Skin of body (tissue), 1 donor: ENCODE measurements at regions not wholly inside any gene's neighbourhood (a gene's known extent, or its start where the extent isn't known, plus 50 kb on each side); places are given as distances from the start of the nearest gene placed in this dataset.
A peak's percentile ranks its signal among the peaks of the same experiment; 100 is the strongest.
"Not testable (repeated sequence)": the region's sequence is repeated elsewhere in the genome, so short reads cannot be mapped to it uniquely, and the experiment has no call there.

Experiments used
- DNase-seq: peaks from one replicate; lab custom pipeline; 2025; lab: John Stamatoyannopoulos, UW

GRCh38 chr5:25993701-25994100 is 1044.7 kb downstream of the CDH9 start:
- no peak for DNase-seq

GRCh38 chr5:25991639-25992038 is 1046.7 kb downstream of the CDH9 start:
- DNase-seq = no peak

DNA sequence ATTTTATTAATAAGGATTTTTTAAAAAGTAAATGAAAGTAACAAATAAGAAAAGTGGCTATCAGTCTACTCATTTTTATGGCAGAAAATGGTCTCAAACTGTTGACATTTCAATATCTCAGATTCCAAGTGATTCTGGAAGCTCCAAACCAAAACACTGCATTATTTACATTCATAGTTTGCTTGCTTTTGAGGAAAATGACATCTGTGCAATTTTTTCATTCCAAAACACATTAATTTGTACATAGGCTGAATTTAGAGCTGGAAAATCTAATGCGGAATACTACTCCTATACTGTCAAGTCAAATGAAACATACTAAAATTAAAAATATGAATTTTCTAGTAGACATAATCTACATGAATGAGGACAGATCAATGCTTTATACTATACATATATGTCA is 1047.6 kb downstream of the CDH9 start:
- no peak for DNase-seq

DNA sequence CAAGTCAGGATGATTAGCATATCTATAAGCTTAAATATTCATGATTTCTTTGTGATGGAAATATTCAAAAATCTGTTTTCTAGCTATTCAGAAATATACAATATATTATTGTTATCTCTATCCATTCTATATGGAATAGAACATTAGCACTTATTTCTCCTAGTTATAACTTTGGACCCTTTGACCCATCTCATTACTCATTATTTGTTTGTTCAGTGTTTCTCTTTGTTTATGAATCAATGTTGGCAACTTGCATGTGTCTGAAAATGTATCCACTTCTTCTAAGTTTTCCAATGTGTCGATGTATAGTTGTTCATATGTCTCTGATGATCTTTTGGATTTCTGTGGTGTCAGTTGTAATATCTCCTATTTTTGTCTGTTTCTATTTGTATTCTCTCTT is 1059.3 kb downstream of the CDH9 start:
- DNase-seq = no peak

GRCh38 chr5:25975885-25976284 is 1062.5 kb downstream of the CDH9 start:
- DNase-seq = no peak

DNA sequence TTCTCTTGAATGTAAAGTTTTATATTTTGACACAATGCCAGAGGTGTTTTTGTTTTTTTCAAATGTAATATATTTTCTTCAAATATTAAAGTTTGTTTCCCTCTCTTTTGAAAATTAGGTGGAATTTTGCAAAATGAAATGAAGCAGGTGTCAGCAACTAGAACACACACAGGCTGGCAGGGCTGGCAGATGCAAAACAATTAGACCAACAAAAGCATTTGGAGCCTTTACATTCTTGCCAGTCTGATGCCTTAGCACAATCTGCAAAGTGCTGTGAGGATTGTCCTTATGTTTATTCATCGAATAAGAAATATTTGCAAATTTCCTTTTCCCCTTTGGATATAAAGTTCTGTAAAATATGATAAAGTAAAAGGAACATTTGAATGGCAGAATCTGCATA is 1063.9 kb downstream of the CDH9 start:
- DNase-seq = no peak

GRCh38 chr5:25970906-25971489 is 1067.4 kb downstream of the CDH9 start:
- no peak for DNase-seq

GRCh38 chr5:25969042-25969441 is 1069.3 kb downstream of the CDH9 start:
- DNase-seq = not testable (repeated sequence)

DNA sequence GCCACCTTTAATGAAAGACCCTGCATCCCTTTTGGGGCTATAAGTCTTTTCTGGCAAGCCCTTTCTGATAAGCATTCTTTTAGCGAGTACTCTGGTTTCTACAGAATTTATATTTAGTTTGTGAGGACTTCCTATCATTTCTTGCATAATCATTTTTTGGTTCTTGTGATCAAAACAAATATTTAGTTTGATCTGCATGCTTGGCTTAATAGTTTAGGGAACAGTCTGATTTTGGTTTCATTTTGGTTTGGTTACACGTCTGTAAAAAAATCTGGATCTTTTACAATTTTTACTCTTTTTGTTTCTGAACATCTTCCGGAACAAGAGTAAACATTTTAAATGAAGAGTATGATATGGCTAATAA is 1074.4 kb downstream of the CDH9 start:
- no peak for DNase-seq

- DNase-seq = peak; percentile 8
Observed at GRCh38 chr5:25963251-25964008, 1075.0 kb downstream of the CDH9 start.

GRCh38 chr5:25955337-25955736 is 1083.0 kb downstream of the CDH9 start:
- DNase-seq = no peak

DNA sequence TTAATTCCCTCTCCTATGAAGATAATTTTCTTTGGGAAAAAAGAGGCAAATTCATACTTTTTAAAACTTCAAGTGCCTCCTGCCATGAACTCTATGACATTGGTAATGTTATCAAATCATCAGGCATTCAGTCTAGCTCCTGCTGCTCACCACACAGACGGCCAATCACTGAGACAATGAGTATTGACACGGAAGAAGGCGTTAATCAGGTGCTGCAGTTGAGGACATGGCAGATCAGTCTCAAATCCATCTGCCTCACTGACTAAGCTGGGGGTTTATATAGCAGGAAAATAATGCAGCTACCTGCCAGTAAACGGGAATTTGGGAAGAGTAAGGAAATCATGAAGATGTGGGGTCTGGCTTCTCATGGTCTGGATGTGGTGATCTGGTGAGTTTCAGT is 1087.7 kb downstream of the CDH9 start:
- DNase-seq = no peak

DNA sequence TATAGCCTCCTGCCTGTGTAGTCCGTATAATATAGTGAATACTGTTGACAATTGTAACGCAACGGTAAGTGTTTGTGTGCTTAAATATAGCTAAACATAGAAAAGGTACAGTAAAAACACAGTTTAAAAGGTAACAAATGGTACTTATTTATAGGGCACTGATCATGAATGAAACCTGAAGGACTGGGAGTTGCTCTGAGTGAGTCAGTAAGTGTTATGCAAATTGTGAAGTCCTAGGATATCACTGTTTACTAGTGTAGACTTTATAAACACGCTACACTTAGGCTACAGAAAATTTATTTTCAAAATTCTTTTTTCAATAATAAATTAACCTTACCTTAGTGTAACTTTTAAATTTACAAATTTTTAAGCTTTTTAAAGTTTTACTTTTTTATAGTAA is 1090.1 kb downstream of the CDH9 start:
- no peak for DNase-seq

DNA sequence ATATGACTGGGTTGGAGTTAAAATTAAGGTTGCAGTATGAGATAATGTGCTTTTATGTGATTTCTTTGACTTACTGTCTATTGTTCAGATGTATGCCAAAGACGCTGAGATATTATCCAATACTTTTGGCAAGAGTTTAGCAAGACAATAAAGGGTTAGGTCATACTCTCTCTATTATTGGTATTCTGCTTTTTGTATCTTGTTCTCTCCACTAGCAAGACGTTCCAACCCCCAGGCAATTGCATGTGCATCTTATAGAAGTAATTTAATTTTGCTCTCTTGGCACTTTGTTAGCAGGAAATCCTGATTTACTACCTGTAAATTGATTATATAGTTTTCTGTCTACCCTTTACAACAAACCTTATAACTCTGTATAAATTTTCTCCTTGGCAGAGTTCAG is 1093.6 kb downstream of the CDH9 start:
- DNase-seq = peak; percentile 38

DNA sequence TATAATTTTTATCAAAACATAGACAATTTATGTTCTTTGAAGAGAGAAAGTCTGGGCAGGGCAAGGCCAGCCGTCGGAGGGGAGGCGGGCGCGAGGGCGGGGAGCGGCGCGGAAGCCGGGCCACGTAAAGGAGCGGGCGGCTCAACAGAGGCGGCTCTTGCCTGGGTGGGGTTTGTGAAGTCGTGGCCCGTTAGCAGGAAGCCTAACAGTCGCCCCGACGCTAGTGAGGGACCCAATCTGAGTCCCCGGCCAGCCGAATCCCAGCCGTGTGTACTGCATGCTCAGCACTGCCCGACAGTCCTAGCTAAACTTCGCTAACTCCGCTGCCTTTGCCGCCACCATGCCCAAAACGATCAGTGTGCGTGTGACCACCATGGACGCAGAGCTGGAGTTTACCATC is 1129.2 kb downstream of the CDH9 start:
- no peak for DNase-seq

- DNase-seq = no peak
Observed at GRCh38 chr5:25905646-25906045, 1132.7 kb downstream of the CDH9 start.

GRCh38 chr5:25892211-25892610 is 1146.2 kb downstream of the CDH9 start:
- DNase-seq = no peak

GRCh38 chr5:25891691-25892090 is 1146.7 kb downstream of the CDH9 start:
- no peak for DNase-seq

DNA sequence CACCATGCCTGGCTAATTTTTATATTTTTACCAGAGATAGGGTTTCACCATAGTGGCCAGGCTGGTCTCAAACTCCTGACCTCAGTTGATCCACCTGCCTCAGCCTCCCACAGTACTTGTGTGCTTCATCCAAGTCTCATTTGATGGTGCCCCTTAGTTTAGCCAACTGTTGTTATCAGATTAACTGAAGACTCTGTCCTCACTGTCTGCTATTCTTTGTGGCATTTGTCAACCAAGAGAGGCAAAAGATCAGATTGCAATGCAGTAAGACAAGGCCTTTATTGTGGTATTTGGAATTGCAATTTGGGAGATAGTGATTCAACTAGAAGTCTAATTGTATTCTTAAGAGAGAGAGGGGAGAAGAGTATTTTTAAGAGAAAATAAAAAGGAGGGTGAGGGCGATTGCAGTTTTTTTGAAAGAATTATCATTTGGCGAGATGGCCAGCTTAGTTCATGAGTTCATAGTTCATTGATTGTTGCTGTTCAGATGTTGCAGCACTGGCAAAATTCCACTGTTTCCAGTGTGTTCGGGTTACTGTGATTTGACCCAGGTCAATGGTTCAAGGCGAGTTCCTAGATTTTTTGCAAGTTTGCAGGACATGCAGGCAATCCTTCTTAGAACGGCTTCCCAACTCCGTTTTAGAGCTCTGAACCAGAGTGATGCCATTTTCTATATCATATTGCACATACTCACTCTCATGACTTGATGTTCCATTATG is 1156.9 kb downstream of the CDH9 start:
- DNase-seq = no peak

DNA sequence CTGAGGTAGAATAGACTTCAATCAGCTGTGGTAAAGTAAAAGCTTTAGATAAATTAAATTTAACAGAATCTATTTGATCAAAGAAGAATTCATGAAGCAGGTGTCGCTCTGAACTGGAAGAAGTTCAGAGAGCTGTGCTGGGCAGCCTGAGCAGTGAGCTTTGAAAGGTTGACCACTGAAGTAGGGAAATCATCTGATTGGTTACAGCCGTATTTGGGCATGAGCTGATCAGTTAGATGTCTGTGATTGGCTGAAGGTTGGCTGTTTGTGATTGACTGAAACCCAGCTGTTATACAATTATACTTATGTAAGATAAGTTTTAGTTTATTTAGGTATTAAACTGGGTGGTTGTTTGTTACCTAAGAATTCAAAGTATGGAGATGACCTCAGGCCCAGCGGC is 1174.6 kb downstream of the CDH9 start:
- DNase-seq = no peak

- DNase-seq = no peak
Observed at GRCh38 chr5:25862276-25862675, 1176.1 kb downstream of the CDH9 start.

DNA sequence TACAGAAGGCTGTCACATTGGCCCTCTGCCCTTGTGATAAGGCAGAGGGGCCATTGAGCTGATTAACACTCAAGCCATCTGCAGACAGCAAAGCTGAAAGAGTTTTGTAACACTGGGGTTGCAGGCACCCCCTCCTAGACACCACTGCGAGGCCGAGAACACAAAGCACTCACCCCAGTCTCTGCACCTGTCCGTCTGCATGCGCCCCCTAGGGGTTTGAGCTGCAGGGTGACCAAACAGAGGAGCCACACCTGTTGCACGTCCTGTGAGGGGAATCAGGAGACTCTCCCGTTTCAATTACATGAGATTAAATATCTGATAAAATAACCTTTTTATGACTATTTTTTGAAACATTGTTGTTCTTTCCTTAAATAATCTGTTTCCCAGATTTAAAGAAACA is 1180.4 kb downstream of the CDH9 start:
- no peak for DNase-seq

DNA sequence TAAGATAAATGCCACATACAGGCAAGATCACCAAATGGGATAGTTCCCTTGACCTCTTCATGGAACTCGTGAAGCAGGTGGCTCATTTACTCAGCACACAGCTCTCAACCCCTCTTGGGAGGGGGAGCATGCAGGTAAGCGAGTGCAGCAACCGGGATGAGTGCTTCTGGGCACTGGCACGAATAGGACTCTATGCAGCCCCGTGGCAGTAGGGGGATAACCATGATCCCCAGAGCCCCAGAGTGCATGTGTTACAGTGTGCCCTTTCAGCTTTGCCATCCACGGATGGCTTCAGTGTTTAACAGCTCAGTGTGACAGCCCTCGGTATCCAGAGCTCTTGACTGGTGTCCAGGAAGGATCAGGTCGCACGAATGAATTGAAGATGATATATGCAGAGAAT is 1187.1 kb downstream of the CDH9 start:
- no peak for DNase-seq
